ENCODE measurements at regions not wholly inside any gene's neighbourhood (a gene's known extent, or its start where the extent isn't known, plus 50 kb on each side); places are given as distances from the start of the nearest gene placed in this dataset.

DNA sequence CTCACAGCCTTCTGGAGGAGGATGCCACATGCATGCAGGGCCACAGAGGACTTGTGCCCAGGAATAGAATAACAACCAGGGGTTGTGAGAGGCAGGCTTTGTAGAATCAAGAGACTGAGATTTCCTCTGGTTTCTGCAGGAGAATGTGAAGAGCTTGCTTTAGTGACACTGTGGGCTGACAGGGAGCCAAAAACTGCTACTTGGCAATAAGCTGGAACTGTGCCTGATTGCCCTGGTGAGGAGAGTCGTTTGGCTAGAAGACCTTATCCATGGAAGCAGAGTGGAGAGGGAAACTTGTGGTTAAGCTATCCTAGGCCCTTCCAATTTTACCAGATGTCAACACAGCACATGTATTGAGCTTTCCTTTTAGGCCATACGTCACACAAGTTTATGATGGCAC, 902.1 kb downstream of the MRPL39 start:
- Histone ChIP-seq H2AFZ (no peak overlapping the region), H4K20me1 (ENCODE audit: insufficient read depth) (no peaks in the 10 kb centered on the region), H3K4me1 (ENCODE audit: insufficient read depth) (no peaks in the 10 kb centered on the region), H3K9me3 (ENCODE audit: low read depth) (no peaks in the 10 kb centered on the region), H3K36me3 (ENCODE audit: low read depth) (no peaks in the 10 kb centered on the region; the same call in 1 of the 2 replicates), H3K79me2 (ENCODE audit: insufficient read depth) (no peaks in the 10 kb centered on the region), H3F3A (ENCODE audit: insufficient read depth) (no peaks in the 10 kb centered on the region), H3K27me3 (replicated peaks; ENCODE audit: insufficient read depth) (no peaks in the 10 kb centered on the region), H3K9ac (no peak overlapping the region), H3K9me2 (ENCODE audit: insufficient read depth) (no peaks in the 10 kb centered on the region), H3K4me2 (ENCODE audit: unreplicated experiment) (no peak overlapping the region), H3K4me3 (no peak overlapping the region), H3K27ac (no peak overlapping the region)
- WGBS, 2 experiments (ENCODE audit: low coverage in 1 of 2, low lambda C conversion rate in 2 of 2, missing lambda C conversion rate in 2 of 2) = 15 to 22% methylated on average over 2 of the region's 2 CpGs
- no peak for DNase-seq
- in situ Hi-C loops (cut with MboI) = no loop called here
- no peak for TF ChIP-seq EZH2 (IDR thresholded peaks at IDR 0.05; ENCODE audit: insufficient read depth, poor library complexity, severe bottlenecking)
- TF ChIP-seq EZH2phosphoT487 (IDR thresholded peaks at IDR 0.05; ENCODE audit: insufficient read depth, low read depth) = no peak

DNA sequence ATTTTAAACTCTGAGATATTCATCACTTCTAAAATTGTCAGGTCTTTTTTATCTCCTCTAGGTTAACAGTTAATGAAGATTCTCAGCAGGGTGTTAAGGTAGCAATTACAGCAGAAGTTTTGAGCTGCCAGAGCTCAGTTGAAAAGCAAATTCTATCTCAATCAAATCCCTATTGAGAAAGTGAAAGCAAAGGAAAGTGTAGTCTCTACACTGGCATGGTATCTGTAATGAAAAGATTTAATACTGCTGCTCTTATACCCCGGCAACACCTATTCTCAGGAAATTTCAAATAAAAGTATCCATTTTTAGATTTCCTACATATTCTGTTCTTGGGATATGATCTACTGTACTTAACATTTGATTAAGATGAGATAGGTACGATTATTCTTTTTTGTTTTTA, 913.5 kb downstream of the MRPL39 start:
- no peak overlapping the region for H3K9ac ChIP-seq
- TF ChIP-seq EZH2phosphoT487 (IDR thresholded peaks at IDR 0.05; ENCODE audit: insufficient read depth, low read depth) = no peak
- TF ChIP-seq EZH2 (IDR thresholded peaks at IDR 0.05; ENCODE audit: insufficient read depth, poor library complexity, severe bottlenecking) = no peak
- H3K36me3 ChIP-seq (ENCODE audit: low read depth) = no peaks in the 10 kb centered on the region
- 16 to 23% methylated on average over 2 of the region's 2 CpGs for WGBS, 2 experiments (ENCODE audit: low coverage in 1 of 2, low lambda C conversion rate in 2 of 2, missing lambda C conversion rate in 2 of 2)
- H3K4me3 ChIP-seq = no peak overlapping the region
- H4K20me1 ChIP-seq (ENCODE audit: insufficient read depth) = no peaks in the 10 kb centered on the region
- DNase-seq = no peak
- H3K27me3 ChIP-seq (replicated peaks; ENCODE audit: insufficient read depth) = no peaks in the 10 kb centered on the region
- peaks cover 5% of the 10 kb centered on the region for H3K9me3 ChIP-seq (ENCODE audit: low read depth)
- in situ Hi-C loops (cut with MboI) = no loop called here
- H3K4me1 ChIP-seq (ENCODE audit: insufficient read depth) = no peaks in the 10 kb centered on the region
- H3K9me2 ChIP-seq (ENCODE audit: insufficient read depth) = no peaks in the 10 kb centered on the region
- H3K27ac ChIP-seq = no peak overlapping the region
- no peak overlapping the region for H2AFZ ChIP-seq
- no peaks in the 10 kb centered on the region for H3K79me2 ChIP-seq (ENCODE audit: insufficient read depth)
- H3F3A ChIP-seq (ENCODE audit: insufficient read depth) = no peaks in the 10 kb centered on the region
- H3K4me2 ChIP-seq (ENCODE audit: unreplicated experiment) = no peak overlapping the region

- TF ChIP-seq EZH2phosphoT487 (IDR thresholded peaks at IDR 0.05; ENCODE audit: insufficient read depth, low read depth) = no peak
- H3K79me2 ChIP-seq (ENCODE audit: insufficient read depth) = no peaks in the 10 kb centered on the region
Measured at GRCh38 chr21:24681456-24681855, 925.8 kb downstream of the MRPL39 start.

DNA sequence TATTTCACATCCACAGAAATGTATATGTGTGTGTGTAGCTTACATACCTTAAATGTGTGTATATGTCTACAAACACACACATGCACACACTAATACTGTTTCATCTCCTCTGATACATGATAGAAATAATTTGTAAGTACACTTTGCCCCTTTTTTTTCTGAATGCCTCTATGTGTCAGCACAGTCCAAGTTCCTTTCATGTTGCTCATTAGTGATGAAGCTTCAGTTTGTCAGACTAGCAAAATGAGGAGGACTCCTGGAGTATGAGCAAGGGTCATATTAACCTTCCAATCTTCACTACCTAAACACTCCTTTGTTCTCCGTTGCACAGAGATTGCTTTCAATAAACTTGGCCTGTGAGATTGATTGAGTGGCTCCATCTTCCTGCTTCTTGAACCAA, 935.4 kb downstream of the MRPL39 start:
- H3K9me2 ChIP-seq (ENCODE audit: insufficient read depth) = no peaks in the 10 kb centered on the region
- H3K27me3 ChIP-seq (replicated peaks; ENCODE audit: insufficient read depth) = no peaks in the 10 kb centered on the region
- 0 to 6% methylated on average over 1 of the region's 1 CpG for WGBS, 2 experiments (ENCODE audit: low coverage in 1 of 2, low lambda C conversion rate in 2 of 2, missing lambda C conversion rate in 2 of 2)
- no peaks in the 10 kb centered on the region for H3K36me3 ChIP-seq (ENCODE audit: low read depth)
- H3K4me1 ChIP-seq (ENCODE audit: insufficient read depth) = no peaks in the 10 kb centered on the region
- H4K20me1 ChIP-seq (ENCODE audit: insufficient read depth) = no peaks in the 10 kb centered on the region
- TF ChIP-seq EZH2phosphoT487 (IDR thresholded peaks at IDR 0.05; ENCODE audit: insufficient read depth, low read depth) = no peak
- no peak for TF ChIP-seq EZH2 (IDR thresholded peaks at IDR 0.05; ENCODE audit: insufficient read depth, poor library complexity, severe bottlenecking)
- no peaks in the 10 kb centered on the region for H3K79me2 ChIP-seq (ENCODE audit: insufficient read depth)
- no peak overlapping the region for H3K4me2 ChIP-seq (ENCODE audit: unreplicated experiment)
- no peak overlapping the region for H3K9ac ChIP-seq
- no peaks in the 10 kb centered on the region for H3F3A ChIP-seq (ENCODE audit: insufficient read depth)
- H3K9me3 ChIP-seq (ENCODE audit: low read depth) = no peaks in the 10 kb centered on the region
- in situ Hi-C loops (cut with MboI) = no loop called here
- H3K27ac ChIP-seq = no peak overlapping the region
- H3K4me3 ChIP-seq = no peak overlapping the region
- H2AFZ ChIP-seq = no peak overlapping the region
- DNase-seq = no peak

More at GRCh38 chr21:24681456-24681855, 925.8 kb downstream of the MRPL39 start:
- Histone ChIP-seq H3K4me3 (no peak overlapping the region), H3K4me2 (ENCODE audit: unreplicated experiment) (no peak overlapping the region), H3F3A (ENCODE audit: insufficient read depth) (no peaks in the 10 kb centered on the region), H3K9ac (no peak overlapping the region), H2AFZ (no peak overlapping the region), H3K27me3 (replicated peaks; ENCODE audit: insufficient read depth) (no peaks in the 10 kb centered on the region), H3K36me3 (ENCODE audit: low read depth) (0 out of 2 replicates have a peak, but pooled peaks cover 3% of the 10 kb centered on the region), H3K4me1 (ENCODE audit: insufficient read depth) (no peaks in the 10 kb centered on the region), H4K20me1 (ENCODE audit: insufficient read depth) (no peaks in the 10 kb centered on the region), H3K9me3 (ENCODE audit: low read depth) (peaks cover 4% of the 10 kb centered on the region), H3K27ac (no peak overlapping the region), H3K9me2 (ENCODE audit: insufficient read depth) (no peaks in the 10 kb centered on the region)
- WGBS, 2 experiments (ENCODE audit: low coverage in 1 of 2, low lambda C conversion rate in 2 of 2, missing lambda C conversion rate in 2 of 2) = 2 to 4% methylated on average over 2 of the region's 2 CpGs
- DNase-seq = no peak
- in situ Hi-C loops (cut with MboI) = no loop called here

DNA sequence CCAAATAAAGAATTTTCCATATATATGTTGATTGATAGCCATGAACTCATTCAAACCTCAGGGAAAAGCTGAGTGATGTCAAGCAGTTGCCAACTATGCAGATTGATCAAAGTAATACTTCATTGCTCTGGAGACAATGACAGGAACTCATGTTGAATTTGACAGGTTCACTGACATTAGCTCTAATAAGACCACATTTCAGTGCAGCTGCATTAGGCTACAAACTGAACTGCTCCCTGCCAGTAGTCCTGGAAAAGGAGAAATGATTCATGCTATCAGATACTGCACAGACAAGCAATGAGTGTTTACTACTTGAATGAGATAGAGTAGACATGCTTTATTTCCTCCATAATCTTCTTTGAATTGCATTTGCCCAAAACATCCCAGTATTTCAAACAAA, 948.4 kb downstream of the MRPL39 start:
- H3K4me1 ChIP-seq (ENCODE audit: insufficient read depth) = no peaks in the 10 kb centered on the region
- H3K79me2 ChIP-seq (ENCODE audit: insufficient read depth) = no peaks in the 10 kb centered on the region
- H3K4me2 ChIP-seq (ENCODE audit: unreplicated experiment) = no peak overlapping the region
- H3K27me3 ChIP-seq (replicated peaks; ENCODE audit: insufficient read depth) = no peaks in the 10 kb centered on the region
- H3K27ac ChIP-seq = no peak overlapping the region
- H3K4me3 ChIP-seq = no peak overlapping the region
- no peak overlapping the region for H2AFZ ChIP-seq
- H4K20me1 ChIP-seq (ENCODE audit: insufficient read depth) = no peaks in the 10 kb centered on the region
- in situ Hi-C loops (cut with MboI) = no loop called here
- H3K9me2 ChIP-seq (ENCODE audit: insufficient read depth) = no peaks in the 10 kb centered on the region
- DNase-seq = no peak
- H3K9ac ChIP-seq = no peak overlapping the region
- TF ChIP-seq EZH2 (IDR thresholded peaks at IDR 0.05; ENCODE audit: insufficient read depth, poor library complexity, severe bottlenecking) = no peak
- no peak for TF ChIP-seq EZH2phosphoT487 (IDR thresholded peaks at IDR 0.05; ENCODE audit: insufficient read depth, low read depth)
- no peaks in the 10 kb centered on the region for H3K36me3 ChIP-seq (ENCODE audit: low read depth)
- H3K9me3 ChIP-seq (ENCODE audit: low read depth) = no peaks in the 10 kb centered on the region
- H3F3A ChIP-seq (ENCODE audit: insufficient read depth) = no peaks in the 10 kb centered on the region

All from GM23248 (cell line).